ENCODE measurements at regions not wholly inside any gene's neighbourhood (a gene's known extent, or its start where the extent isn't known, plus 50 kb on each side); places are given as distances from the start of the nearest gene placed in this dataset.
"Not testable (repeated sequence)": the region's sequence is repeated elsewhere in the genome, so short reads cannot be mapped to it uniquely, and the experiment has no call there.

- Histone ChIP-seq H3K9me3 (ENCODE audit: control insufficient read depth, insufficient read depth, low read length) (no peaks in the 10 kb centered on the region), H3K4me1 (ENCODE audit: control insufficient read depth, insufficient read depth, low read length) (0 out of 2 replicates have a peak, but pooled peaks cover 3% of the 10 kb centered on the region), H3K27ac (ENCODE audit: low read depth, low read length) (no peak overlapping the region), H3K36me3 (ENCODE audit: control insufficient read depth, insufficient read depth, low read length) (no peaks in the 10 kb centered on the region), H3K9ac (ENCODE audit: low read depth, low read length) (no peak overlapping the region), H3K4me3 (ENCODE audit: low read depth, low read length) (no peak overlapping the region), H3K27me3 (ENCODE audit: control insufficient read depth, insufficient read depth, low read length) (no peaks in the 10 kb centered on the region)
These were observed 51.0 kb downstream of the FHIP2A start for GRCh38 chr10:114872519-114873087.

GRCh38 chr10:114874827-114875411 is 53.3 kb downstream of the FHIP2A start:
- H3K27ac ChIP-seq (ENCODE audit: low read depth, low read length), result no peak overlapping the region

DNA sequence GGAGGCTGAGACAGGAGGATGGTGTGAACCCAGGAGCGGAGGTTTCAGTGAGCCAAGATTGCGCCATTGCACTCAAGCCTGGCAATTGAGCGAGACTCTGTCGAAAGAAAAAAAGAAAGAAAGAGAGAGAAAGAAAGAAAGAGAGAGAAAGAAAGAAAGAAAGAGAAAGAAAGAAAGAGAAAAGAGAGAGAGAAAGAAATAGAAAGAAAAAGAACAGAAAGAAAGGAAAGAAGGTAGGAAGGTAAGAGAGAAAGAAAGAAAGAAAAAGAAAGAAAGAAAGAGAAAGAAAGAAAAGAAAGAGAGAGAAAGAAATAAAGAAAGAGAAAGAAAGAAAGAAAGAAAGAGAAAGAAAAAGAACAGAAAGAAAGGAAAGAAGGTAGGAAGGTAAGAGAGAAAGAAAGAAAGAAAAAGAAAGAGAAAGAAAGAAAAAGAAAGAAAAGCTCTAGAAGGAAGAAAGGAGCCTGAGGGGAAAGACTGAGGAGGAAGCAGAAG is 54.1 kb downstream of the FHIP2A start:
- not testable (repeated sequence) for H3K27me3 ChIP-seq (ENCODE audit: control insufficient read depth, insufficient read depth, low read length); H3K9ac ChIP-seq (ENCODE audit: low read depth, low read length); H3K9me3 ChIP-seq (ENCODE audit: control insufficient read depth, insufficient read depth, low read length); H3K36me3 ChIP-seq (ENCODE audit: control insufficient read depth, insufficient read depth, low read length); H3K27ac ChIP-seq (ENCODE audit: low read depth, low read length); H3K4me3 ChIP-seq (ENCODE audit: low read depth, low read length)
- peaks cover 21% of the 10 kb centered on the region for H3K4me1 ChIP-seq (ENCODE audit: control insufficient read depth, insufficient read depth, low read length)

More at GRCh38 chr10:114874827-114875411, 53.3 kb downstream of the FHIP2A start:
- no peak overlapping the region for H3K9ac ChIP-seq (ENCODE audit: low read depth, low read length)
- peaks cover 14% of the 10 kb centered on the region for H3K4me1 ChIP-seq (ENCODE audit: control insufficient read depth, insufficient read depth, low read length)
- no peaks in the 10 kb centered on the region for H3K9me3 ChIP-seq (ENCODE audit: control insufficient read depth, insufficient read depth, low read length)
- H3K27me3 ChIP-seq (ENCODE audit: control insufficient read depth, insufficient read depth, low read length), result no peaks in the 10 kb centered on the region
- no peaks in the 10 kb centered on the region for H3K36me3 ChIP-seq (ENCODE audit: control insufficient read depth, insufficient read depth, low read length)
- H3K4me3 ChIP-seq (ENCODE audit: low read depth, low read length), result no peak overlapping the region

- Histone ChIP-seq H3K27ac (ENCODE audit: low read depth, low read length) (no peak overlapping the region), H3K36me3 (ENCODE audit: control insufficient read depth, insufficient read depth, low read length) (no peaks in the 10 kb centered on the region), H3K9ac (ENCODE audit: low read depth, low read length) (no peak overlapping the region)
These were observed 54.6 kb downstream of the FHIP2A start for GRCh38 chr10:114876169-114876568.

DNA sequence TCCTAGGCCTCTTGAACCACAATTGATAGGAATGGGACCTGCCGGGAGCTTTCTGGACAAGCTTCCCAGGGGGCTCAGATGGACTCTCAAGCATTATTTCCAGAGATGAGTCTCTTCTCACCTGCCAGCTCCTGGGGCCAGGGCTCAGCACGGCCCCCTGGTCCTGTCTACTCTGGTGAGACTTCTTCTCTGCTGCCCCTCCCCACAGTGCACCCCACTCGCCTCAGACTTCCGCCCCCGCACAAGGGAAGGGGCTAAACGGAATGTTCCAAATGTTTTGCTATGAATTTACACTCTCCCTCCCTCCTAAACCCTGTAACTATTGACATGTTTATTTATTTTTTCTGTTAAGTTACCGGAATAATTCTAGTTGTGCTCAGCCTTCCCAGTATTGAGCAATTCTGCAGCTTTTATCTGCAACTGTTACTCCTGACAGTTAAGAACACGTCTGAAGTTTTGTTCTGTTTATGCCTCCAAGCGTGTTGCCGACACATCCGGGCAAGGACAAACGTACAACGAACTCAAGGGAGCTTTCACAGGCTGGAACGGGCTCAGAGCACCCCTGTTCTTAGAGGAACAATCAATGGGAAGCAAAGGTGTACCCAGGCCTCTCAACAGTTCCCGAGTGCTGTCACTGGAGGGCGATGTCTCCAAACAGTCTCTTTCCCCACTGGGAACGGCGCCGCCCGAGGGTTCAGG is 55.2 kb downstream of the FHIP2A start:
- no peaks in the 10 kb centered on the region for H3K36me3 ChIP-seq (ENCODE audit: control insufficient read depth, insufficient read depth, low read length)
- H3K4me3 ChIP-seq (ENCODE audit: low read depth, low read length), result no peak overlapping the region

More at GRCh38 chr10:114876169-114876568, 54.6 kb downstream of the FHIP2A start:
- H3K9me3 ChIP-seq (ENCODE audit: control insufficient read depth, insufficient read depth, low read length), result no peaks in the 10 kb centered on the region
- H3K27me3 ChIP-seq (ENCODE audit: control insufficient read depth, insufficient read depth, low read length), result no peaks in the 10 kb centered on the region
- no peak overlapping the region for H3K4me3 ChIP-seq (ENCODE audit: low read depth, low read length)
- H3K4me1 ChIP-seq (ENCODE audit: control insufficient read depth, insufficient read depth, low read length), result peaks cover 26% of the 10 kb centered on the region

GRCh38 chr10:114877301-114877644 is 55.7 kb downstream of the FHIP2A start:
- H3K9ac ChIP-seq (ENCODE audit: low read depth, low read length), result no peak overlapping the region
- H3K9me3 ChIP-seq (ENCODE audit: control insufficient read depth, insufficient read depth, low read length), result no peaks in the 10 kb centered on the region
- H3K27ac ChIP-seq (ENCODE audit: low read depth, low read length), result no peak overlapping the region
- H3K36me3 ChIP-seq (ENCODE audit: control insufficient read depth, insufficient read depth, low read length), result no peaks in the 10 kb centered on the region
- H3K27me3 ChIP-seq (ENCODE audit: control insufficient read depth, insufficient read depth, low read length), result no peaks in the 10 kb centered on the region
- H3K4me1 ChIP-seq (ENCODE audit: control insufficient read depth, insufficient read depth, low read length), result peaks cover 37% of the 10 kb centered on the region
- H3K4me3 ChIP-seq (ENCODE audit: low read depth, low read length), result no peak overlapping the region

More for the DNA sequence above, 55.2 kb downstream of the FHIP2A start:
- Histone ChIP-seq H3K27ac (ENCODE audit: low read depth, low read length) (no peak overlapping the region), H3K9ac (ENCODE audit: low read depth, low read length) (no peak overlapping the region), H3K27me3 (ENCODE audit: control insufficient read depth, insufficient read depth, low read length) (no peaks in the 10 kb centered on the region), H3K4me1 (ENCODE audit: control insufficient read depth, insufficient read depth, low read length) (peaks cover 32% of the 10 kb centered on the region), H3K9me3 (ENCODE audit: control insufficient read depth, insufficient read depth, low read length) (no peaks in the 10 kb centered on the region)

GRCh38 chr10:114879093-114879492 is 57.5 kb downstream of the FHIP2A start:
- Histone ChIP-seq H3K9me3 (ENCODE audit: control insufficient read depth, insufficient read depth, low read length) (no peaks in the 10 kb centered on the region), H3K27me3 (ENCODE audit: control insufficient read depth, insufficient read depth, low read length) (no peaks in the 10 kb centered on the region), H3K4me1 (ENCODE audit: control insufficient read depth, insufficient read depth, low read length) (peaks cover 42% of the 10 kb centered on the region), H3K4me3 (ENCODE audit: low read depth, low read length) (no peak overlapping the region), H3K27ac (ENCODE audit: low read depth, low read length) (no peak overlapping the region), H3K9ac (ENCODE audit: low read depth, low read length) (no peak overlapping the region), H3K36me3 (ENCODE audit: control insufficient read depth, insufficient read depth, low read length) (no peaks in the 10 kb centered on the region)

- Histone ChIP-seq H3K4me3 (ENCODE audit: low read depth, low read length) (no peak overlapping the region), H3K9me3 (ENCODE audit: control insufficient read depth, insufficient read depth, low read length) (no peaks in the 10 kb centered on the region), H3K9ac (ENCODE audit: low read depth, low read length) (no peak overlapping the region), H3K27ac (ENCODE audit: low read depth, low read length) (no peak overlapping the region), H3K27me3 (ENCODE audit: control insufficient read depth, insufficient read depth, low read length) (no peaks in the 10 kb centered on the region), H3K4me1 (ENCODE audit: control insufficient read depth, insufficient read depth, low read length) (peaks cover 42% of the 10 kb centered on the region), H3K36me3 (ENCODE audit: control insufficient read depth, insufficient read depth, low read length) (no peaks in the 10 kb centered on the region)
These were observed 58.1 kb downstream of the FHIP2A start for GRCh38 chr10:114879541-114880158.

DNA sequence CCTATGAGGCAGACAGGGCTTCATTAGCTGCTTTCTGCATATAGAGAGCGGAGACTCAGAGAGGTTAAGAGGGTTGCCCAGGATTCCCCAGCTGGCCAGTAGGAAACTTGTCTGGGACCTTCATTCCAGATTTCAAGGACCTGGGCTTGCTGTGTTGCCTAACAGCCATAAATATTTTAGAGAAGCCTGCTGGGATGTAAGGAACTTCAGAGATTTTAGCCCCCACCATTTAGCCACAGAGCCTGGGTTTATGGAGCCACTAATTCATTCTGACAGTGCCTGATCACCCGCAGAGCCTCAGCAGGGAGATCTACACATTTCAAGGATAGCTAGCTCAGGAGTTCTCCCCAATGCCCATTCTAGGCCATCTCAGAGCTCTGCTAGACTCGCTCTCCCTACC is 56.6 kb upstream of the TRUB1 start:
- H3K4me1 ChIP-seq (ENCODE audit: control insufficient read depth, insufficient read depth, low read length), result peaks cover 42% of the 10 kb centered on the region
- no peaks in the 10 kb centered on the region for H3K36me3 ChIP-seq (ENCODE audit: control insufficient read depth, insufficient read depth, low read length)
- H3K27ac ChIP-seq (ENCODE audit: low read depth, low read length), result peak overlapping the region; percentile 80
- H3K9ac ChIP-seq (ENCODE audit: low read depth, low read length), result no peak overlapping the region
- no peaks in the 10 kb centered on the region for H3K9me3 ChIP-seq (ENCODE audit: control insufficient read depth, insufficient read depth, low read length)
- H3K27me3 ChIP-seq (ENCODE audit: control insufficient read depth, insufficient read depth, low read length), result no peaks in the 10 kb centered on the region
- H3K4me3 ChIP-seq (ENCODE audit: low read depth, low read length), result 0 out of 2 replicates have a peak overlapping the region, but pooled peaks have one; percentile 6

- Histone ChIP-seq H3K27ac (ENCODE audit: low read depth, low read length) (peak overlapping the region; percentile 80), H3K9ac (ENCODE audit: low read depth, low read length) (0 out of 2 replicates have a peak overlapping the region, but pooled peaks have one; percentile 8), H3K4me1 (ENCODE audit: control insufficient read depth, insufficient read depth, low read length) (peaks cover 39% of the 10 kb centered on the region), H3K4me3 (ENCODE audit: low read depth, low read length) (0 out of 2 replicates have a peak overlapping the region, but pooled peaks have one; percentile 6), H3K9me3 (ENCODE audit: control insufficient read depth, insufficient read depth, low read length) (no peaks in the 10 kb centered on the region), H3K27me3 (ENCODE audit: control insufficient read depth, insufficient read depth, low read length) (no peaks in the 10 kb centered on the region), H3K36me3 (ENCODE audit: control insufficient read depth, insufficient read depth, low read length) (no peaks in the 10 kb centered on the region)
These were observed 56.1 kb upstream of the TRUB1 start for GRCh38 chr10:114881901-114882300.

DNA sequence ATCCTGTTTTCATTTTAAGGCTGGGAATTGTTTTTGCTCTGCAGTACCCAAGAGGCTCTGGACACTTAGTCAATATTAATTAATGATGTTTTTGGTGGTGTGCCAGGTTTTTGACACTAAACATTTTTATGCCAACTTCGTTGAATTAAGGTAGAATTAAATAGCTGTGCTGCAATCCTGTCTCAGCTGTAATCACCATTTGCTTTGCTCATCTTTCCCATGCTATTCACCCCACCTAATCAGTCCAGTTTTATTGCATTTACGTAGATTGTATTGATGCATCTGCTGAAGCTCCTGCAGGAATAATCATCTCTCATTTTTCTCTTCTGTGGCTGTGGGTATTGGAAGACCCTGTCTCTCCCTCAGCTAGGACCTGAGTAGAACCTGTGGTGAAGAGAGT is 52.6 kb upstream of the TRUB1 start:
- H3K9ac ChIP-seq (ENCODE audit: low read depth, low read length), result no peak overlapping the region
- peaks cover 23% of the 10 kb centered on the region for H3K4me1 ChIP-seq (ENCODE audit: control insufficient read depth, insufficient read depth, low read length)
- H3K4me3 ChIP-seq (ENCODE audit: low read depth, low read length), result no peak overlapping the region
- H3K27me3 ChIP-seq (ENCODE audit: control insufficient read depth, insufficient read depth, low read length), result no peaks in the 10 kb centered on the region
- H3K27ac ChIP-seq (ENCODE audit: low read depth, low read length), result no peak overlapping the region
- H3K36me3 ChIP-seq (ENCODE audit: control insufficient read depth, insufficient read depth, low read length), result no peaks in the 10 kb centered on the region
- H3K9me3 ChIP-seq (ENCODE audit: control insufficient read depth, insufficient read depth, low read length), result no peaks in the 10 kb centered on the region
